HL-60 (cell line): ENCODE measurements at regions not wholly inside any gene's neighbourhood (a gene's known extent, or its start where the extent isn't known, plus 50 kb on each side); places are given as distances from the start of the nearest gene placed in this dataset.

Experiments
- DNase-seq, 2 experiments: peaks; one replicate each; pipeline ENCODE4 v3.0.0-alpha.2; 2010 to 2020; ENCODE audit warnings: low read depth in 1 of 2, low spot score in 1 of 2
- H3K27ac ChIP-seq: fragments of 250-450 bp; sonication (Bioruptor Pico); replicated peaks from 2 replicates; pipeline ENCODE4 v1.5.1; 2020; ENCODE audit warnings: mild to moderate bottlenecking, moderate library complexity
- H3K27me3 ChIP-seq: fragments of 250-450 bp; sonication (Bioruptor Pico); 2 replicates; pipeline ENCODE4 v1.5.1; 2021; ENCODE audit warnings: mild to moderate bottlenecking, moderate library complexity; ENCODE audit not compliant: insufficient read depth, poor library complexity, severe bottlenecking
- H3K4me3 ChIP-seq: replicated peaks from 2 replicates; pipeline ENCODE4 v1.5.1; 2011; ENCODE audit warnings: mild to moderate bottlenecking, control low read depth, low read length; ENCODE audit not compliant: insufficient read depth
- CTCF ChIP-seq: IDR thresholded peaks from one replicate; pipeline ENCODE4 v1.5.1; 2011; ENCODE audit warnings: low read length, control low read depth, inconsistent platforms; ENCODE audit not compliant: insufficient read depth
- GABPA ChIP-seq: IDR thresholded peaks from 2 replicates; pipeline ENCODE4 v1.6.1; 2012; ENCODE audit warnings: low read depth
- POLR2AphosphoS5 ChIP-seq: IDR thresholded peaks from 2 replicates; pipeline ENCODE4 v1.6.1; 2012; ENCODE audit warnings: low read depth
- REST ChIP-seq: IDR thresholded peaks from 2 replicates; pipeline ENCODE4 v1.6.1; 2012; ENCODE audit warnings: low read depth; ENCODE audit not compliant: insufficient replicate concordance
- SPI1 ChIP-seq: IDR thresholded peaks from 2 replicates; pipeline ENCODE4 v1.6.1; 2012; ENCODE audit warnings: low read depth, mild to moderate bottlenecking, borderline replicate concordance

GRCh38 chr4:100721077-100721476, 203.3 kb upstream of the EMCN start:
- DNase-seq, result no peak
- no peak overlapping the region for H3K4me3 ChIP-seq
- TF ChIP-seq SPI1 (no peak), REST (no peak), CTCF (no peak), GABPA (no peak), POLR2AphosphoS5 (no peak)
- H3K27ac ChIP-seq, result no peak overlapping the region
- no peaks in the 10 kb centered on the region for H3K27me3 ChIP-seq

GRCh38 chr4:100716416-100716815, 198.6 kb upstream of the EMCN start:
- no peak for DNase-seq
- H3K27ac ChIP-seq, result no peak overlapping the region
- H3K27me3 ChIP-seq, result no peaks in the 10 kb centered on the region
- no peak for TF ChIP-seq POLR2AphosphoS5
- no peak for TF ChIP-seq CTCF
- no peak for TF ChIP-seq SPI1
- no peak for TF ChIP-seq GABPA
- TF ChIP-seq REST, result no peak
- H3K4me3 ChIP-seq, result no peak overlapping the region

GRCh38 chr4:100708776-100709175, 191.0 kb upstream of the EMCN start:
- no peak for DNase-seq
- Histone ChIP-seq H3K27ac (no peak overlapping the region), H3K4me3 (no peak overlapping the region), H3K27me3 (no peaks in the 10 kb centered on the region)
- TF ChIP-seq GABPA (no peak), SPI1 (no peak), REST (no peak), POLR2AphosphoS5 (no peak), CTCF (no peak)
